HG03571 (cell line): ENCODE measurements at regions not wholly inside any gene's neighbourhood (a gene's known extent, or its start where the extent isn't known, plus 50 kb on each side); places are given as distances from the start of the nearest gene placed in this dataset.

ENCODE experiments used
- ATAC-seq: cut with Tn5 transposase; IDR thresholded peaks from one replicate; pipeline ENCODE4 v1.9.1; 2021; ENCODE audit not compliant: unreplicated experiment

GRCh38 chr10:7028809-7029166 is 382.0 kb downstream of the SFMBT2 start:
- no peak for ATAC-seq

GRCh38 chr10:7027913-7028808 is 382.7 kb downstream of the SFMBT2 start:
- no peak for ATAC-seq

GRCh38 chr10:7027237-7027912 is 383.5 kb downstream of the SFMBT2 start:
- ATAC-seq, result no peak

GRCh38 chr10:7026818-7027217 is 384.0 kb downstream of the SFMBT2 start:
- no peak for ATAC-seq

GRCh38 chr10:7025296-7025695 is 385.5 kb downstream of the SFMBT2 start:
- ATAC-seq, result no peak

- no peak for ATAC-seq
Measured at GRCh38 chr10:7015457-7015856, 395.4 kb downstream of the SFMBT2 start.

- ATAC-seq, result no peak
Measured at GRCh38 chr10:7014721-7015120, 396.1 kb downstream of the SFMBT2 start.

GRCh38 chr10:7011994-7012393 is 398.8 kb downstream of the SFMBT2 start:
- no peak for ATAC-seq

- no peak for ATAC-seq
Measured at GRCh38 chr10:7008645-7009044, 402.2 kb downstream of the SFMBT2 start.

GRCh38 chr10:7007600-7008190 is 403.1 kb downstream of the SFMBT2 start:
- no peak for ATAC-seq

GRCh38 chr10:7006566-7006965 is 404.3 kb downstream of the SFMBT2 start:
- no peak for ATAC-seq

- ATAC-seq, result no peak
Measured at GRCh38 chr10:7003831-7004395, 406.9 kb downstream of the SFMBT2 start.

- no peak for ATAC-seq
Measured at GRCh38 chr10:7000061-7000460, 410.8 kb downstream of the SFMBT2 start.

- no peak for ATAC-seq
Measured at GRCh38 chr10:6999232-6999925, 411.5 kb downstream of the SFMBT2 start.

GRCh38 chr10:6997509-6997908 is 413.3 kb downstream of the SFMBT2 start:
- ATAC-seq, result no peak

- no peak for ATAC-seq
Measured at GRCh38 chr10:6996431-6996830, 414.4 kb downstream of the SFMBT2 start.

GRCh38 chr10:6995831-6996230 is 415.0 kb downstream of the SFMBT2 start:
- no peak for ATAC-seq

- ATAC-seq, result no peak
Measured at GRCh38 chr10:6995341-6995740, 415.3 kb upstream of the PRKCQ start.

- ATAC-seq, result no peak
Measured at GRCh38 chr10:6990891-6991290, 410.8 kb upstream of the PRKCQ start.

- ATAC-seq, result no peak
Measured at GRCh38 chr10:6988654-6989053, 408.6 kb upstream of the PRKCQ start.

- ATAC-seq, result no peak
Measured at GRCh38 chr10:6987536-6987945, 407.5 kb upstream of the PRKCQ start.
